Loucy (cell line): ENCODE measurements at regions not wholly inside any gene's neighbourhood (a gene's known extent, or its start where the extent isn't known, plus 50 kb on each side); places are given as distances from the start of the nearest gene placed in this dataset.

Experiments
- EZH2phosphoT487 ChIP-seq: fragments of 200-600 bp; IDR thresholded peaks from 2 replicates; pipeline ENCODE4 v1.6.1; 2018; ENCODE audit warnings: antibody characterized with exemption, mild to moderate bottlenecking, moderate library complexity, borderline replicate concordance
- TF ChIP-seq, protein P1 (sequence below): fragments of 200-600 bp; sonication (generic); conservative IDR thresholded peaks from 2 replicates; pipeline ENCODE4 v1.5.1; 2014; ENCODE audit warnings: mild to moderate bottlenecking, antibody characterized with exemption, low read length

DNA sequence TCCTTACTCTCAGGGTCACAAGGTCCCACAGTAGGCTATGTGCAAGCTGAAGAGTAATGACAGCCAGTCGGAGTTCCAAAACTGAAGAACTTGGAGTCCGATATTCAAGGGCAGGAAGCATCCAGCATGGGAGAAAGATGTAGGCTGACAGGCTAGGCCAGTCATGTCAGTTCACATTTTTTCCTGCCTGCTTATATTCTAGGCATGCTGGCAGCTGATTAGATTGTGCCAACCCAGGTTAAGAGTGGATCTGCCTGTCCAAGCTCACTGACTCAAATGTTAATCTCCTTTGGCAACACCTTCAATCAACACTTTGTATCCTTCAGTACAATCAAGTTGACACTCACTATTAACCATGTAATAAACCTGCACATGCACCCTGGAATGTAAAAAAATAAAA, 960.9 kb upstream of the HS3ST1 start:
- TF ChIP-seq, protein P1, sequence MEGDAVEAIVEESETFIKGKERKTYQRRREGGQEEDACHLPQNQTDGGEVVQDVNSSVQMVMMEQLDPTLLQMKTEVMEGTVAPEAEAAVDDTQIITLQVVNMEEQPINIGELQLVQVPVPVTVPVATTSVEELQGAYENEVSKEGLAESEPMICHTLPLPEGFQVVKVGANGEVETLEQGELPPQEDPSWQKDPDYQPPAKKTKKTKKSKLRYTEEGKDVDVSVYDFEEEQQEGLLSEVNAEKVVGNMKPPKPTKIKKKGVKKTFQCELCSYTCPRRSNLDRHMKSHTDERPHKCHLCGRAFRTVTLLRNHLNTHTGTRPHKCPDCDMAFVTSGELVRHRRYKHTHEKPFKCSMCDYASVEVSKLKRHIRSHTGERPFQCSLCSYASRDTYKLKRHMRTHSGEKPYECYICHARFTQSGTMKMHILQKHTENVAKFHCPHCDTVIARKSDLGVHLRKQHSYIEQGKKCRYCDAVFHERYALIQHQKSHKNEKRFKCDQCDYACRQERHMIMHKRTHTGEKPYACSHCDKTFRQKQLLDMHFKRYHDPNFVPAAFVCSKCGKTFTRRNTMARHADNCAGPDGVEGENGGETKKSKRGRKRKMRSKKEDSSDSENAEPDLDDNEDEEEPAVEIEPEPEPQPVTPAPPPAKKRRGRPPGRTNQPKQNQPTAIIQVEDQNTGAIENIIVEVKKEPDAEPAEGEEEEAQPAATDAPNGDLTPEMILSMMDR, result no peak
- no peak for TF ChIP-seq EZH2phosphoT487
